OCI-LY3 (cell line): ENCODE measurements at regions not wholly inside any gene's neighbourhood (a gene's known extent, or its start where the extent isn't known, plus 50 kb on each side); places are given as distances from the start of the nearest gene placed in this dataset.

Experiments
- H2AFZ ChIP-seq: fragments of 200-600, 300-600 bp; shearing (Covaris generic); 2 replicates; pipeline ENCODE4 v1.6.0; 2014; ENCODE audit warnings: antibody characterized with exemption, low read depth, low read length
- H3K27ac ChIP-seq: fragments of 200-600, 300-600 bp; sonication (generic); 2 replicates; pipeline ENCODE4 v1.5.1; 2014; ENCODE audit warnings: mild to moderate bottlenecking, low read length, moderate library complexity, mixed read lengths
- H3K27me3 ChIP-seq: fragments of 200-600, 300-600 bp; sonication (generic); 2 replicates; pipeline ENCODE4 v1.6.1; 2014; ENCODE audit warnings: low read depth, low read length, mixed read lengths
- H3K36me3 ChIP-seq: fragments of 200-600, 300-600 bp; sonication (generic); replicated peaks from 2 replicates; pipeline ENCODE3; 2014; ENCODE audit warnings: low read depth, low read length, mixed read lengths
- H3K4me1 ChIP-seq: fragments of 300-600, 200-600 bp; sonication (generic); 2 replicates; pipeline ENCODE4 v1.6.1; 2014; ENCODE audit warnings: low read length, mixed read lengths
- H3K4me2 ChIP-seq: fragments of 200-600, 300-600 bp; sonication (generic); 2 replicates; pipeline ENCODE4 v1.6.1; 2014; ENCODE audit warnings: low read length, mixed read lengths
- H3K4me3 ChIP-seq: fragments of 300-600, 200-600 bp; sonication (generic); 2 replicates; pipeline ENCODE4 v1.5.1; 2014; ENCODE audit warnings: antibody characterized with exemption, mild to moderate bottlenecking, low read length, moderate library complexity
- H3K79me2 ChIP-seq: fragments of 300-600, 200-600 bp; shearing (Covaris generic); 2 replicates; pipeline ENCODE4 v1.6.1; 2014; ENCODE audit warnings: mild to moderate bottlenecking, low read length, mixed read lengths
- H3K9ac ChIP-seq: fragments of 300-600, 200-600 bp; shearing (Covaris generic); 2 replicates; pipeline ENCODE4 v1.6.0; 2014; ENCODE audit warnings: mild to moderate bottlenecking, low read length, moderate library complexity
- H3K9me3 ChIP-seq: fragments of 200-600, 300-600 bp; shearing (Covaris generic); 2 replicates; pipeline ENCODE4 v1.6.1; 2014; ENCODE audit warnings: low read length, mixed read lengths; ENCODE audit not compliant: insufficient read depth
- H4K20me1 ChIP-seq: fragments of 200-600, 300-600 bp; sonication (generic); 2 replicates; pipeline ENCODE4 v1.6.1; 2016; ENCODE audit warnings: low read length, mixed read lengths; ENCODE audit not compliant: insufficient read depth
- EZH2phosphoT487 ChIP-seq: fragments of 200-600 bp; shearing (Covaris generic); IDR thresholded peaks from 2 replicates; pipeline ENCODE4 v1.6.1; 2018; ENCODE audit warnings: antibody characterized with exemption, mixed run types, low read depth
- TF ChIP-seq, protein P1 (sequence below): fragments of 200-600, 300-600 bp; sonication (generic); IDR thresholded peaks from 2 replicates; pipeline ENCODE4 v1.5.1; 2014; ENCODE audit warnings: antibody characterized with exemption, low read length, low read depth

DNA sequence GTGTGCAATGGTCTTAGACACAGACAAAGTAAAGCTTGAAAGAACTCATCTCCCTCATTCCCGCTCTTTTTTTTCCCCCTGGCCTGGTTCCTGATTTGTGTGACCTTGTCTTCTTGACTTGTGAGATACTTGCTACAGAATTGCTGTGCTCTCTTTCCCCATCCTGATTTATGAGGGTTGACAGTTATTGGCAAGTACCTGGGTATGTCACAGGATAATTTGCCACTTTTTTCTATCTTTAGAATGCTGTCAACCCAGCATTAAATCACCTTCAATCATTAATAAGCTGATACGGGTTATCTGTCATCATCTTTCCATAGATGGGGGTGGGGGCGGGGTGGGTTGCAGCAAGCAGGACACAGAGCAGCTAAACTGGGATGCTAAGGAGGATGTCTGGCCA lies 144.4 kb upstream of the PRICKLE1 start:
- Histone ChIP-seq H3K36me3 (no peaks in the 10 kb centered on the region), H3K4me2 (no peak overlapping the region), H3K9me3 (no peaks in the 10 kb centered on the region), H3K27me3 (no peaks in the 10 kb centered on the region), H3K79me2 (no peaks in the 10 kb centered on the region), H3K4me1 (no peaks in the 10 kb centered on the region), H4K20me1 (no peaks in the 10 kb centered on the region), H3K4me3 (no peak overlapping the region), H3K9ac (no peak overlapping the region), H3K27ac (no peak overlapping the region), H2AFZ (no peak overlapping the region)
- no peak for TF ChIP-seq EZH2phosphoT487
- TF ChIP-seq, protein P1, sequence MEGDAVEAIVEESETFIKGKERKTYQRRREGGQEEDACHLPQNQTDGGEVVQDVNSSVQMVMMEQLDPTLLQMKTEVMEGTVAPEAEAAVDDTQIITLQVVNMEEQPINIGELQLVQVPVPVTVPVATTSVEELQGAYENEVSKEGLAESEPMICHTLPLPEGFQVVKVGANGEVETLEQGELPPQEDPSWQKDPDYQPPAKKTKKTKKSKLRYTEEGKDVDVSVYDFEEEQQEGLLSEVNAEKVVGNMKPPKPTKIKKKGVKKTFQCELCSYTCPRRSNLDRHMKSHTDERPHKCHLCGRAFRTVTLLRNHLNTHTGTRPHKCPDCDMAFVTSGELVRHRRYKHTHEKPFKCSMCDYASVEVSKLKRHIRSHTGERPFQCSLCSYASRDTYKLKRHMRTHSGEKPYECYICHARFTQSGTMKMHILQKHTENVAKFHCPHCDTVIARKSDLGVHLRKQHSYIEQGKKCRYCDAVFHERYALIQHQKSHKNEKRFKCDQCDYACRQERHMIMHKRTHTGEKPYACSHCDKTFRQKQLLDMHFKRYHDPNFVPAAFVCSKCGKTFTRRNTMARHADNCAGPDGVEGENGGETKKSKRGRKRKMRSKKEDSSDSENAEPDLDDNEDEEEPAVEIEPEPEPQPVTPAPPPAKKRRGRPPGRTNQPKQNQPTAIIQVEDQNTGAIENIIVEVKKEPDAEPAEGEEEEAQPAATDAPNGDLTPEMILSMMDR = no peak

DNA sequence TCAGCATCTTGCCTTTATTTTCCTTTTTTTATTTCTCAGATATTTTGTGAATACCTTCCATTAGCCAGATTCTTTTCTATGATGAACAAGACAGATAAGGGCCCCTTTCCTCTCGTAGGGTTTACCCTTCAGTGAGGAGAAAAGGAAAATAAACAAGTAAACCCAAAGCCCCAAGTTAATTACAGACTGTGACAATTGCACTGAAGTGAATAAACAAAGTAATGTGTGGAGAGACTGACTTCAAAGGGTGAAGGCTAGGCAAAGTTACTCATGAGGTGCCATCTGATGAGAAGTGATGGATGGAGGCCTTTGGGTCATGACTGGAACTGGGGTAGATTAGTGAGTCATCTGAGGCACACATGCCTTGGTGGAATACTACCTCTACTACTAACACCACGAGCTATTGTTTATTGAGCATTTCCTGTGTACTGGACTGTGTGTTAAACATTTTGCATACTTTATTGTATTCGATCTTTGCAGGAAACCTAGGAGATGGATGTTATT lies 143.4 kb upstream of the PRICKLE1 start:
- H3K79me2 ChIP-seq = no peaks in the 10 kb centered on the region
- H3K4me2 ChIP-seq = no peak overlapping the region
- TF ChIP-seq, protein P1 = no peak
- TF ChIP-seq EZH2phosphoT487 = no peak
- H3K4me1 ChIP-seq = no peaks in the 10 kb centered on the region
- no peaks in the 10 kb centered on the region for H4K20me1 ChIP-seq
- no peak overlapping the region for H3K4me3 ChIP-seq
- H3K36me3 ChIP-seq = no peaks in the 10 kb centered on the region
- H2AFZ ChIP-seq = no peak overlapping the region
- H3K9me3 ChIP-seq = no peaks in the 10 kb centered on the region
- no peak overlapping the region for H3K9ac ChIP-seq
- no peak overlapping the region for H3K27ac ChIP-seq
- no peaks in the 10 kb centered on the region for H3K27me3 ChIP-seq

DNA sequence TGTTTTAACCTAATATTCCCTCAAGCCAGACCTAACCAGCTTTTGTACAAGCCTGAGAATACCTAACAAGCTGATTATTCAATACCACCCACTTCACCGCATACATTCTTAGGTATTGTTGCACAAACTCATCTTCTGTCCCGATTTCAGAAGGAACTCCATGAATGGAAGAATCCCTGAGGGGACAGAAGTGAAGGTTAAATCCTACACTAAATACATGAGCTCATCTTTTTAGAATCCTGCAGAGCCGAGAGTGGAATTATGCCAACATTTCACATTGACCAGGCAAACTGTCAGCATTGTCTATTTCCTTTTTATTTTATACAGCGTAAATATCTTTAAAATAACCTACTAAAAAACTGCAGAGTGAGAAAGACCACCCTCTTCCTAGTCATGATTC lies 140.7 kb upstream of the PRICKLE1 start:
- no peak for TF ChIP-seq EZH2phosphoT487
- TF ChIP-seq, protein P1 = no peak
- Histone ChIP-seq H3K4me1 (no peaks in the 10 kb centered on the region), H3K4me2 (no peak overlapping the region), H3K9ac (no peak overlapping the region), H3K4me3 (no peak overlapping the region), H2AFZ (no peak overlapping the region), H3K9me3 (no peaks in the 10 kb centered on the region), H3K27me3 (no peaks in the 10 kb centered on the region), H3K27ac (no peak overlapping the region), H3K36me3 (no peaks in the 10 kb centered on the region), H3K79me2 (no peaks in the 10 kb centered on the region), H4K20me1 (no peaks in the 10 kb centered on the region)

DNA sequence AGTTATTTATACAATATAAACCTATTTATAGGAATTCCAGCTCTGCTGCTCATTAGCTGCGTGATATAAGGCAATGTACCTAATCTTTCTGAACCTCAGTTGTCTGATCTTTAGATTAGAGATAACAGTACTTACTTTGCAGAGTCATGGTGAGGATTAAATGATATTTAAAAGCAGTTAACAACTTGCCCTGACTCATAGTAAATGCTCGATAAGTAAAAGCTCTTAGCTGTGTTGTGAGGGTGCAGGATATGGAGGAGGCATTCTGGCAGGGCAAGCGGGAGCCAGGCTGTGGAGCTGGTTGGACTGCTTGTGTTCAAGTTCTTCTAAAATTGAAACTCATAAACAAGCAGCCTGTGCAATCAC lies 140.0 kb upstream of the PRICKLE1 start:
- Histone ChIP-seq H3K27ac (no peak overlapping the region), H4K20me1 (no peaks in the 10 kb centered on the region), H3K4me3 (no peak overlapping the region), H3K4me1 (no peaks in the 10 kb centered on the region), H2AFZ (no peak overlapping the region), H3K9me3 (no peaks in the 10 kb centered on the region), H3K27me3 (no peaks in the 10 kb centered on the region), H3K9ac (no peak overlapping the region), H3K79me2 (no peaks in the 10 kb centered on the region), H3K36me3 (no peaks in the 10 kb centered on the region), H3K4me2 (no peak overlapping the region)
- TF ChIP-seq, protein P1 = no peak
- no peak for TF ChIP-seq EZH2phosphoT487
